ENCODE measurements at regions not wholly inside any gene's neighbourhood (a gene's known extent, or its start where the extent isn't known, plus 50 kb on each side); places are given as distances from the start of the nearest gene placed in this dataset.

- no peaks in the 10 kb centered on the region for H3K36me3 Mint-ChIP-seq (ENCODE audit: low read depth, unreplicated experiment)
- peak; percentile 55 for DNase-seq (ENCODE audit: low read depth)
- no peak overlapping the region for H3K4me2 ChIP-seq (ENCODE audit: low read length)
These were observed 399.0 kb downstream of the PABPC4L start for GRCh38 chr4:133802359-133803140.

GRCh38 chr4:133801883-133802282, 399.7 kb downstream of the PABPC4L start:
- Histone ChIP-seq H3K79me2 (ENCODE audit: insufficient read depth, low read length) (no peaks in the 10 kb centered on the region), H3K4me1 (ENCODE audit: insufficient read depth, low read length) (peaks cover 9% of the 10 kb centered on the region), H3K9ac (ENCODE audit: low read length) (no peak overlapping the region), H3K36me3 (ENCODE audit: insufficient read depth, low read length) (no peaks in the 10 kb centered on the region), H3K27me3 (ENCODE audit: insufficient read depth, low read length) (no peaks in the 10 kb centered on the region), H3K4me3 (ENCODE audit: insufficient read depth, low read depth, low read length) (no peak overlapping the region), H2AFZ (ENCODE audit: low read depth, low read length) (no peak overlapping the region), H3K4me2 (ENCODE audit: low read length) (no peak overlapping the region), H3K9me3 (ENCODE audit: insufficient read depth, low read depth, low read length) (no peaks in the 10 kb centered on the region), H3K27ac (ENCODE audit: low read depth, low read length) (no peak overlapping the region), H4K20me1 (ENCODE audit: insufficient read depth, low read length) (no peaks in the 10 kb centered on the region)
- DNase-seq (ENCODE audit: low read depth) (no peak), FAIRE-seq (no peak)
- peaks cover 3% of the 10 kb centered on the region for H3K4me1 Mint-ChIP-seq (ENCODE audit: low read depth, unreplicated experiment)
- H3K9me3 Mint-ChIP-seq (ENCODE audit: unreplicated experiment): no peaks in the 10 kb centered on the region
- no peak overlapping the region for H3K4me3 Mint-ChIP-seq (ENCODE audit: unreplicated experiment)
- H3K27ac Mint-ChIP-seq (ENCODE audit: unreplicated experiment): no peak overlapping the region
- no peaks in the 10 kb centered on the region for H3K36me3 Mint-ChIP-seq (ENCODE audit: low read depth, unreplicated experiment)
- no peaks in the 10 kb centered on the region for H3K27me3 Mint-ChIP-seq (ENCODE audit: low read depth, unreplicated experiment)
- TF ChIP-seq CTCF (IDR thresholded peaks at IDR 0.05; ENCODE audit: insufficient read depth, low read depth, low read length): no peak

More at GRCh38 chr4:133802359-133803140, 399.0 kb downstream of the PABPC4L start:
- no peaks in the 10 kb centered on the region for H3K36me3 ChIP-seq (ENCODE audit: insufficient read depth, low read length)
- H3K27ac ChIP-seq (ENCODE audit: low read depth, low read length): peak overlapping the region; percentile 57
- no peak overlapping the region for H3K4me3 ChIP-seq (ENCODE audit: insufficient read depth, low read depth, low read length)
- H4K20me1 ChIP-seq (ENCODE audit: insufficient read depth, low read length): no peaks in the 10 kb centered on the region
- no peak overlapping the region for H3K9ac ChIP-seq (ENCODE audit: low read length)
- H2AFZ ChIP-seq (ENCODE audit: low read depth, low read length): no peak overlapping the region
- TF ChIP-seq CTCF (IDR thresholded peaks at IDR 0.05; ENCODE audit: insufficient read depth, low read depth, low read length): no peak
- no peak for TF ChIP-seq EZH2 (IDR thresholded peaks at IDR 0.05; ENCODE audit: insufficient read depth, low read length)
- H3K9me3 ChIP-seq (ENCODE audit: insufficient read depth, low read depth, low read length): no peaks in the 10 kb centered on the region
- no peak for FAIRE-seq
- Mint-ChIP-seq H3K4me1 (ENCODE audit: low read depth, unreplicated experiment) (peaks cover 3% of the 10 kb centered on the region), H3K27me3 (ENCODE audit: low read depth, unreplicated experiment) (no peaks in the 10 kb centered on the region), H3K27ac (ENCODE audit: unreplicated experiment) (no peak overlapping the region), H3K9me3 (ENCODE audit: unreplicated experiment) (no peaks in the 10 kb centered on the region), H3K4me3 (ENCODE audit: unreplicated experiment) (no peak overlapping the region)
- H3K4me1 ChIP-seq (ENCODE audit: insufficient read depth, low read length): peaks cover 9% of the 10 kb centered on the region
- H3K79me2 ChIP-seq (ENCODE audit: insufficient read depth, low read length): no peaks in the 10 kb centered on the region
- H3K27me3 ChIP-seq (ENCODE audit: insufficient read depth, low read length): no peaks in the 10 kb centered on the region

GRCh38 chr4:133800966-133801365, 400.6 kb downstream of the PABPC4L start:
- no peaks in the 10 kb centered on the region for H3K9me3 ChIP-seq (ENCODE audit: insufficient read depth, low read depth, low read length)
- no peak overlapping the region for H2AFZ ChIP-seq (ENCODE audit: low read depth, low read length)
- no peak overlapping the region for H3K4me3 Mint-ChIP-seq (ENCODE audit: unreplicated experiment)
- H3K27ac ChIP-seq (ENCODE audit: low read depth, low read length): no peak overlapping the region
- H3K27me3 ChIP-seq (ENCODE audit: insufficient read depth, low read length): no peaks in the 10 kb centered on the region
- peaks cover 3% of the 10 kb centered on the region for H3K4me1 Mint-ChIP-seq (ENCODE audit: low read depth, unreplicated experiment)
- no peaks in the 10 kb centered on the region for H3K79me2 ChIP-seq (ENCODE audit: insufficient read depth, low read length)
- FAIRE-seq (no peak), DNase-seq (ENCODE audit: low read depth) (no peak)
- H3K27ac Mint-ChIP-seq (ENCODE audit: unreplicated experiment): no peak overlapping the region
- H4K20me1 ChIP-seq (ENCODE audit: insufficient read depth, low read length): no peaks in the 10 kb centered on the region
- H3K36me3 ChIP-seq (ENCODE audit: insufficient read depth, low read length): no peaks in the 10 kb centered on the region
- H3K9ac ChIP-seq (ENCODE audit: low read length): no peak overlapping the region
- no peaks in the 10 kb centered on the region for H3K36me3 Mint-ChIP-seq (ENCODE audit: low read depth, unreplicated experiment)
- no peak overlapping the region for H3K4me3 ChIP-seq (ENCODE audit: insufficient read depth, low read depth, low read length)
- no peak overlapping the region for H3K4me2 ChIP-seq (ENCODE audit: low read length)
- no peaks in the 10 kb centered on the region for H3K27me3 Mint-ChIP-seq (ENCODE audit: low read depth, unreplicated experiment)
- no peaks in the 10 kb centered on the region for H3K9me3 Mint-ChIP-seq (ENCODE audit: unreplicated experiment)
- TF ChIP-seq EZH2 (IDR thresholded peaks at IDR 0.05; ENCODE audit: insufficient read depth, low read length) (no peak), CTCF (IDR thresholded peaks at IDR 0.05; ENCODE audit: insufficient read depth, low read depth, low read length) (no peak)
- H3K4me1 ChIP-seq (ENCODE audit: insufficient read depth, low read length): peaks cover 9% of the 10 kb centered on the region
